DND-41 (cell line): ENCODE measurements at regions not wholly inside any gene's neighbourhood (a gene's known extent, or its start where the extent isn't known, plus 50 kb on each side); places are given as distances from the start of the nearest gene placed in this dataset.

Experiments used
- EZH2 ChIP-seq: IDR thresholded peaks from 3 replicates; pipeline ENCODE4 v1.6.1; 2012; ENCODE audit warnings: borderline replicate concordance, low read depth, mild to moderate bottlenecking, moderate library complexity, low read length, inconsistent platforms; ENCODE audit not compliant: severe bottlenecking
- TF ChIP-seq, protein P1 (sequence below): IDR thresholded peaks from 2 replicates; pipeline ENCODE4 v1.5.1; 2012; ENCODE audit warnings: borderline replicate concordance, low read length, moderate library complexity, mild to moderate bottlenecking; ENCODE audit not compliant: poor library complexity, severe bottlenecking; ENCODE audit errors: extremely low read depth

DNA sequence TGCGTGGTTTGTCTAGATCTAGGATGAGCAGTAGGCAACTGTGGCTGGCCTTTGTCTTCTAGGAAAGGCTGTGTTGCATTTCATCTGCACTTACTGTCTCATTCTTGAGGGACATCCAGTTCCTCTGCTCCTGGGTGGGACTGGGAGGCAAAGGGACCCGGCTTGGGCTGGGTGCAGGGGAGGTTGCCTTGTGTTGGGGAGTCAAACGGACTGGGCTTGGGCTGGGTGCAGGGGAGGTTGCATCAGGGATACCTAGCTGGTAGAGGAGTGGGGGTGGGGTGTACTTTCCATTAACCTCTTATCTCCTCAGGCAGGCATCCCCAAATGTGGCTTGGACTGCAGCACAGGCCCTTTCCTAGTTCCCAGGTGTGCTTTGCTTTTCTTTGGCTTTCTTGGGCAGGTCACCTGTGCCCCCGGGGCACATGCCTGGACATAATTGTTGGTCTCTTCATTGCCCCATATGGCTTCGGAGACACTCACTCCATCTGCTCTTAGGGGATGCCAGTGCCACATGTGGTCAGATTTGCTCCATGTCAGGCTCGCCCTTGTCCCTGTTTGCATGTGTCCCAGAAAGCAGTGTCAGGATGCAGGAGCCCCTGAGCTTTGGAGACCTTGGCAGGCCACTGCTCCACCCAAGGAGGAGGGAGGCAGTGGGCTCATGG, 1682.9 kb downstream of the TP53TG3F start:
- no peak for TF ChIP-seq EZH2
- TF ChIP-seq, protein P1, sequence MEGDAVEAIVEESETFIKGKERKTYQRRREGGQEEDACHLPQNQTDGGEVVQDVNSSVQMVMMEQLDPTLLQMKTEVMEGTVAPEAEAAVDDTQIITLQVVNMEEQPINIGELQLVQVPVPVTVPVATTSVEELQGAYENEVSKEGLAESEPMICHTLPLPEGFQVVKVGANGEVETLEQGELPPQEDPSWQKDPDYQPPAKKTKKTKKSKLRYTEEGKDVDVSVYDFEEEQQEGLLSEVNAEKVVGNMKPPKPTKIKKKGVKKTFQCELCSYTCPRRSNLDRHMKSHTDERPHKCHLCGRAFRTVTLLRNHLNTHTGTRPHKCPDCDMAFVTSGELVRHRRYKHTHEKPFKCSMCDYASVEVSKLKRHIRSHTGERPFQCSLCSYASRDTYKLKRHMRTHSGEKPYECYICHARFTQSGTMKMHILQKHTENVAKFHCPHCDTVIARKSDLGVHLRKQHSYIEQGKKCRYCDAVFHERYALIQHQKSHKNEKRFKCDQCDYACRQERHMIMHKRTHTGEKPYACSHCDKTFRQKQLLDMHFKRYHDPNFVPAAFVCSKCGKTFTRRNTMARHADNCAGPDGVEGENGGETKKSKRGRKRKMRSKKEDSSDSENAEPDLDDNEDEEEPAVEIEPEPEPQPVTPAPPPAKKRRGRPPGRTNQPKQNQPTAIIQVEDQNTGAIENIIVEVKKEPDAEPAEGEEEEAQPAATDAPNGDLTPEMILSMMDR, result no peak
